Mucosa of descending colon (tissue), 3 donors: ENCODE measurements at regions not wholly inside any gene's neighbourhood (a gene's known extent, or its start where the extent isn't known, plus 50 kb on each side); places are given as distances from the start of the nearest gene placed in this dataset.

Source experiments
- ATAC-seq: fragments of 200-7000 bp; cut with Tn5 transposase; one replicate; pipeline ENCODE4 v1.9.1; 2020; ENCODE audit warnings: mild to moderate bottlenecking, moderate library complexity
- DNase-seq, 3 donors: peaks; one replicate each; pipeline ENCODE4 v3.0.0-alpha.2; 2020
- H3K36me3 ChIP-seq: fragments of 200-600 bp; one replicate; pipeline ENCODE4 v1.8.0; 2021; ENCODE audit warnings: low read depth, mild to moderate bottlenecking
- H3K4me1 ChIP-seq: fragments of 200-600 bp; one replicate; pipeline ENCODE4 v1.8.0; 2021; ENCODE audit warnings: low read depth, mild to moderate bottlenecking
- H3K4me3 ChIP-seq: fragments of 200-600 bp; one replicate; pipeline ENCODE4 v1.8.0; 2021; ENCODE audit warnings: mild to moderate bottlenecking
- H3K9me3 ChIP-seq: fragments of 200-600 bp; one replicate; pipeline ENCODE4 v1.8.0; 2021; ENCODE audit warnings: mild to moderate bottlenecking
- CTCF ChIP-seq: fragments of 200-600 bp; IDR thresholded peaks from one replicate; pipeline ENCODE4 v1.8.0; 2022; ENCODE audit warnings: antibody characterized with exemption, mild to moderate bottlenecking
- intact Hi-C, 2 donors: fragments of 100-400 bp; cut with DNase I in 1 of 2; cut with micrococcal nuclease in 1 of 2; formaldehyde crosslinking; loops; one replicate each; pipeline versions ENCODE4 v1.11.0 to v1.11.1; 2022; cut with DNase I, micrococcal nuclease
- donor health status: DM: no; HTN: no; CAD: no; lungs with moderate emphysema.
- donor health status: DM: no; HTN: no; CAD: no.
- donor health status: DM: no; HTN: yes; CAD: no.

DNA sequence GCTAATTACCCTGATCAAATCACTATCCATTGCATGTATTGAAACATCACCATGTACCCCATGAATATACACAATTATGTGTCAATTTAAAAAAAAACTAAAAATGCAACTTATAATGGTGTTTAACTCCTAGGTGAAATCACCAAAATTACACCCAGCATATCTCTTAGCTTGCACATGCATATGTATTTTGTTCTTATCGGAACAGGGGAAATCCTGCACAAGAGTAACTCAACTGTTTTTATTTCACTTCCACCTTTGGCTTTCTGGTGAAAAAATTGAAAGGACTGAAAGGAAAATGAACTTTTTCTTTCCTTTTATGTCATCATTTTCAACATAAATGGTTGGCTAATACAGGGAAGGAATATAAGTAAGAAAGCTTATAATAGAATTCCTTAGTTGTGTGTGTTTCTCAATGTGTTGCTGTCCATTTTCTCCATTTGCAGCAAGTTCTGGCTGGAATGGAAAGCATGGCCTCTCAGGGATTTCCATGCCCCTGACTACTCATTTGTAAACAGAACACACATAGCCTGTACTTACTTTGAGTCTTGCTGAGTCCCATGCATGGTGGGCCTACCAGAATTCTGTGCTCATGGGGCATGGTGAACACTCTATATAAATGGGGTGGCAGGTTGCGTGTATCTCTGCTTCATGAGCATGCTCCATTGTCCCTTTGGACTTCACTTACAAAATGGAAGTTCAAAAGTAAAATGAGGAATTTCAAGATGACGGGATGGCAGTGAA, 462.0 kb downstream of the HS3ST3B1 start:
- intact Hi-C loops = no loop called here
- TF ChIP-seq CTCF = no peak
- ATAC-seq (no peak), DNase-seq (no peak)
- Histone ChIP-seq H3K36me3 (no peaks in the 10 kb centered on the region), H3K9me3 (no peaks in the 10 kb centered on the region), H3K4me1 (no peaks in the 10 kb centered on the region), H3K4me3 (no peak overlapping the region)

DNA sequence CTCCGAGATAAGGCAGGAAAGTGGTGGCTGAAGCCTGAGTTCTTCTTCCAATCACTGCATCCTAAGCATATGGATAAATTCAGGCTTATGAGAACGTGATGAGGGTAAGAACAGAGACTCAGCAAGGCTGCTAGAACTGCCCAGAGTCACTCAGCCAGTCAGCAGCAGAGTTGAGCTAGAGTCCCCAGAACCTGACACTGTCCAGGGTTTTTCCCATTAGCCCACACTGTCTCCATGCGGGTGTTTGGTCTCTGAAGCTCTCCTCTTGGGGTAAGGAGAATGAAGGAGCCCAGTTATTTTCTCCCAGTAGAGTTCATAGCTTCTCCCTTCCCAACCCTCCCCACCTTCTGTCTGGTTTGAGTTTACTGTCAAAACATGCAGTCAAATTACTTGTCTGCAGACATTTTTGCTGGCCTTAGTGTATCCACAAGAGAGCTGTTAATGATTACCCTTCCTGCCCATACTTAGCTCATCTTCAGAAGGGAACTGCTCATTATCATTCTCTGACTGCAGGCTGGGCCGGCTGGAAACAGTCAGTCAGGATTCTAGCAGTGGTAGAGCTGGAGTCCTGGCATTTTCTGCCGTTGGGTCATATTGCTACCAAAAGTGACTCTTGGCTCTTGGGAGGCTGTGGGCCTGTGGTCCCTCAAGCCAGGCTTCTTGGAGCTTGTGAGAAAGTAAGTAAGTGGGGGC, 460.0 kb downstream of the HS3ST3B1 start:
- no peak for DNase-seq

DNA sequence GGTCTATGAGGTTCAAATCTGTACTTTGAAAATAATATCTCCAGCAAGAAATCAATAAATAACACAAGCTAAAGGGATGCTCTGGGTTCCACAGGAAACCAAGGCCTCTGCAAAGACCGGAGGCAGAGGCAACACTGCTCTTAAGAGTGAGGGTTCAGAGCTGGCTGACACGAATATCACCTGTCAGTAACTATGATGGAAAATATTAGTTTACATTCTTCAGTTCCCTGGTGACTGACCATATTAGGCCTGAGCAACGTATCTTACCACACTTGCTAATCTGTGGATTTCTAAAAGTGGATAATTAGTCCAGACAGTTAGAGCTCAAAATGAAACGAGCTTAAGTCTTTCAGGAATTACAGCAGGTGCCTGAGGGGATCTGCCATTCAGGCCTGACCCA, 459.3 kb downstream of the HS3ST3B1 start:
- Histone ChIP-seq H3K36me3 (no peaks in the 10 kb centered on the region), H3K4me3 (no peak overlapping the region), H3K9me3 (no peaks in the 10 kb centered on the region), H3K4me1 (no peaks in the 10 kb centered on the region)
- no peak for DNase-seq
- ATAC-seq = no peak
- TF ChIP-seq CTCF = no peak
- intact Hi-C loops = no loop called here

More for the DNA sequence above, 460.0 kb downstream of the HS3ST3B1 start:
- Histone ChIP-seq H3K4me3 (no peak overlapping the region), H3K36me3 (no peaks in the 10 kb centered on the region), H3K9me3 (no peaks in the 10 kb centered on the region), H3K4me1 (no peaks in the 10 kb centered on the region)
- no peak for ATAC-seq
- no peak for TF ChIP-seq CTCF
- intact Hi-C loops = no loop called here

GRCh38 chr17:14759325-14759724, 458.4 kb downstream of the HS3ST3B1 start:
- Histone ChIP-seq H3K4me1 (no peaks in the 10 kb centered on the region), H3K9me3 (no peaks in the 10 kb centered on the region), H3K4me3 (no peak overlapping the region), H3K36me3 (no peaks in the 10 kb centered on the region)
- no peak for ATAC-seq
- DNase-seq = no peak
- intact Hi-C loops = no loop called here
- no peak for TF ChIP-seq CTCF

DNA sequence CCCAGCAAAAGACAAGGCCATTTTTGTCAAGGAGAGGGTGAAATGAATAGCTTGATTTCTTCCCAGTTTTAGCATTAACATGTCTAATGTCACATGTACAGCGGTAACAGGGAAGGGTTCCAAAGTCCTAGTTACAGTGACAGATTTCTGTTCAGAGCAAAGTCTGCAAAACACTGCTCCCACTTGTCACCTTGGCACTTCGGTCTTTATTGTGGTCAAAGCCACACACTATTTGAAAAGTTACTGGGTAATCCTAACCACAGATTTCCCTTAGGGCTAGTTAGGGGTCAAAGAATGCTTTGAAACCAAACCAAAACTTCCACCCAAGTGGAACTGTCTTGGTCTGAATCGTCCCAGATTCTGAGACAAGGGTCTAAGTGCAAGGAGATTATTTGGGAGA, 455.6 kb downstream of the HS3ST3B1 start:
- intact Hi-C loops = no loop called here
- H3K36me3 ChIP-seq = no peaks in the 10 kb centered on the region
- DNase-seq (no peak), ATAC-seq (no peak)
- H3K4me1 ChIP-seq = no peaks in the 10 kb centered on the region
- H3K4me3 ChIP-seq = no peak overlapping the region
- H3K9me3 ChIP-seq = peaks cover 4% of the 10 kb centered on the region
- TF ChIP-seq CTCF = no peak
